ENCODE measurements at regions not wholly inside any gene's neighbourhood (a gene's known extent, or its start where the extent isn't known, plus 50 kb on each side); places are given as distances from the start of the nearest gene placed in this dataset.

GRCh38 chr1:30331415-30332065 is 391.8 kb downstream of the MATN1 start:
- DNase-seq (ENCODE audit: low read depth, low spot score), result no peak

GRCh38 chr1:30330644-30331043 is 392.7 kb downstream of the MATN1 start:
- no peak for DNase-seq (ENCODE audit: low read depth, low spot score)

GRCh38 chr1:30329802-30330557 is 393.4 kb downstream of the MATN1 start:
- no peak for DNase-seq (ENCODE audit: low read depth, low spot score)

- DNase-seq (ENCODE audit: low read depth, low spot score), result no peak
Observed at GRCh38 chr1:30329263-30329753, 394.1 kb downstream of the MATN1 start.

GRCh38 chr1:30328401-30329262 is 394.8 kb downstream of the MATN1 start:
- DNase-seq (ENCODE audit: low read depth, low spot score), result no peak

- DNase-seq (ENCODE audit: low read depth, low spot score), result no peak
Observed at GRCh38 chr1:30328100-30328370, 395.4 kb downstream of the MATN1 start.

GRCh38 chr1:30327370-30328099 is 395.9 kb downstream of the MATN1 start:
- no peak for DNase-seq (ENCODE audit: low read depth, low spot score)

GRCh38 chr1:30325999-30326398 is 397.4 kb downstream of the MATN1 start:
- DNase-seq (ENCODE audit: low read depth, low spot score), result no peak

- DNase-seq (ENCODE audit: low read depth, low spot score), result no peak
Observed at GRCh38 chr1:30325085-30325935, 398.1 kb downstream of the MATN1 start.

- DNase-seq (ENCODE audit: low read depth, low spot score), result no peak
Observed at GRCh38 chr1:30324251-30325084, 398.9 kb downstream of the MATN1 start.

- no peak for DNase-seq (ENCODE audit: low read depth, low spot score)
Observed at GRCh38 chr1:30323841-30324240, 399.5 kb downstream of the MATN1 start.

- DNase-seq (ENCODE audit: low read depth, low spot score), result no peak
Observed at GRCh38 chr1:30323352-30323751, 400.0 kb downstream of the MATN1 start.

GRCh38 chr1:30322859-30323257 is 400.5 kb downstream of the MATN1 start:
- DNase-seq (ENCODE audit: low read depth, low spot score), result no peak

GRCh38 chr1:30321996-30322858 is 401.2 kb downstream of the MATN1 start:
- DNase-seq (ENCODE audit: low read depth, low spot score), result no peak

- DNase-seq (ENCODE audit: low read depth, low spot score), result no peak
Observed at GRCh38 chr1:30321246-30321910, 402.0 kb downstream of the MATN1 start.

- DNase-seq (ENCODE audit: low read depth, low spot score), result no peak
Observed at GRCh38 chr1:30320581-30320890, 402.8 kb downstream of the MATN1 start.

- DNase-seq (ENCODE audit: low read depth, low spot score), result no peak
Observed at GRCh38 chr1:30319765-30320580, 403.4 kb downstream of the MATN1 start.

Data from astrocyte of the hippocampus (primary cell).